K562 (cell line): ENCODE measurements at regions not wholly inside any gene's neighbourhood (a gene's known extent, or its start where the extent isn't known, plus 50 kb on each side); places are given as distances from the start of the nearest gene placed in this dataset.

Source experiments
- ATAC-seq: fragments of 200-7000 bp; cut with Tn5 transposase; 3 replicates; pipeline ENCODE4 v1.9.1; 2020; ENCODE audit warnings: moderate library complexity
- BruUV-seq: library from RNA; stranded (reverse); fragments of 400-500 nt; replicated peaks from 2 replicates; lab custom pipeline; 2021; lab: Mats Ljungman, UMichigan
- CTCF ChIA-PET: fragments of 300-600 bp; formaldehyde crosslinking; extraction: SDS; loops from one replicate; lab custom pipeline; 2021; ENCODE audit warnings: low intra/inter-chr PET ratio; lab: Yijun Ruan, JAX
- POLR2A ChIA-PET: fragments of 300-600, 350-650 bp; sonication (Branson Sonifier 250); formaldehyde crosslinking; extraction: SDS; loops from one replicate; lab custom pipeline; 2021; ENCODE audit warnings: antibody characterized with exemption, inconsistent platforms; lab: Yijun Ruan, JAX
- DNase-seq, 4 experiments: peaks; one replicate each; pipeline versions ENCODE4 v3.0.0 to v3.0.0-alpha.2; 2011 to 2018; ENCODE audit warnings: low spot score in 3 of 4, mixed read lengths in 3 of 4; ENCODE audit errors: extremely low read depth in 1 of 4
- FAIRE-seq: peaks from 2 replicates; lab custom pipeline; 2011; peaks lifted over from hg19 to GRCh38; lab: Jason Lieb, UNC
- H2AFZ ChIP-seq: 2 replicates; pipeline ENCODE4 v1.6.0; 2011; ENCODE audit warnings: low read depth, low read length, control low read depth, inconsistent platforms
- H3K27ac ChIP-seq: fragments of 200-600 bp; 3 replicates; pipeline ENCODE4 v1.8.0; 2011; ENCODE audit warnings: low read depth, mild to moderate bottlenecking, control low read depth, inconsistent platforms, low read length, moderate library complexity, mixed read lengths; ENCODE audit errors: extremely low read depth
- H3K27me3 ChIP-seq, 2 experiments: fragments of 300-600 bp in 1 of 2; 2 replicates in 1 of 2; 3 replicates in 1 of 2; pipeline versions ENCODE4 v1.6.0 to v1.8.0; 2011; ENCODE audit warnings: inconsistent platforms in 2 of 2, low read length in 2 of 2, mild to moderate bottlenecking in 1 of 2, mixed read lengths in 1 of 2, moderate library complexity in 1 of 2; ENCODE audit not compliant: control insufficient read depth in 2 of 2, insufficient read depth in 2 of 2
- H3K36me3 ChIP-seq: fragments of 300-600 bp; 3 replicates; pipeline ENCODE4 v1.8.0; 2011; ENCODE audit warnings: mild to moderate bottlenecking, low read length, inconsistent platforms; ENCODE audit not compliant: control insufficient read depth, insufficient read depth
- H3K4me1 ChIP-seq, 2 experiments: fragments of 200-600 bp in 1 of 2; replicated peaks in 1 of 2; 2 replicates in 1 of 2; 3 replicates in 1 of 2; pipeline versions ENCODE4 v1.5.1 to v1.8.0; 2011; ENCODE audit warnings: inconsistent platforms in 2 of 2, low read length in 2 of 2, mild to moderate bottlenecking in 1 of 2, mixed read lengths in 1 of 2, moderate library complexity in 1 of 2; ENCODE audit not compliant: control insufficient read depth in 2 of 2, insufficient read depth in 2 of 2
- H3K4me2 ChIP-seq: 2 replicates; pipeline ENCODE4 v1.6.1; 2011; ENCODE audit warnings: low read length, control low read depth, inconsistent platforms, mixed read lengths; ENCODE audit not compliant: insufficient read depth
- H3K4me3 ChIP-seq: fragments of 200-600 bp; sonication (generic), shearing (Covaris generic); 2 replicates; pipeline ENCODE4 v1.5.1; 2016; ENCODE audit warnings: control low read depth, inconsistent platforms
- H3K79me2 ChIP-seq: fragments of 200-600 bp; 3 replicates; pipeline ENCODE4 v1.8.0; 2011; ENCODE audit warnings: low read length, inconsistent platforms; ENCODE audit not compliant: control insufficient read depth, insufficient read depth
- H3K9ac ChIP-seq, 2 experiments: 2 replicates each; pipeline versions ENCODE4 v1.6.0 to v1.6.1; 2011; ENCODE audit warnings: low read depth in 2 of 2, low read length in 2 of 2, control low read depth in 1 of 2, inconsistent platforms in 1 of 2, mild to moderate bottlenecking in 1 of 2, mixed read lengths in 1 of 2; ENCODE audit not compliant: insufficient read depth in 1 of 2
- H3K9me1 ChIP-seq: one replicate; pipeline ENCODE4 v1.6.0; 2011; ENCODE audit warnings: inconsistent platforms, mild to moderate bottlenecking, low read length, moderate library complexity; ENCODE audit not compliant: control insufficient read depth, insufficient read depth
- H3K9me3 ChIP-seq: replicated peaks from 2 replicates; pipeline ENCODE4 v1.5.1; 2011; ENCODE audit warnings: low read depth, low read length, inconsistent platforms; ENCODE audit not compliant: control insufficient read depth, insufficient read depth
- H4K20me1 ChIP-seq: replicated peaks from 2 replicates; pipeline ENCODE4 v1.6.1; 2011; ENCODE audit warnings: low read length, inconsistent platforms, mixed read lengths; ENCODE audit not compliant: control insufficient read depth, insufficient read depth
- ELF1 ChIP-seq: fragments of 200-800 bp; sonication (Bioruptor generic); IDR thresholded peaks from 2 replicates; pipeline ENCODE4 v1.6.1; 2016; ENCODE audit warnings: missing genetic modification characterization, missing compliant biosample characterization
- HBP1 ChIP-seq: fragments of 450-650 bp; formaldehyde crosslinking; IDR thresholded peaks from 2 replicates; pipeline ENCODE4 v1.4.0; 2022; ENCODE audit warnings: missing genetic modification characterization
- HEY1 ChIP-seq: fragments of 250-450 bp; sonication (Bioruptor Pico); IDR thresholded peaks from 2 replicates; pipeline ENCODE4 v1.5.0; 2020; ENCODE audit warnings: mild to moderate bottlenecking, moderate library complexity, borderline replicate concordance
- MAFK ChIP-seq: IDR thresholded peaks from 2 replicates; pipeline ENCODE4 v1.6.1; 2011; ENCODE audit warnings: low read length, improper control_type of control experiment
- NR1H2 ChIP-seq: sonication (generic); formaldehyde crosslinking; IDR thresholded peaks from 2 replicates; pipeline ENCODE4 v1.4.0; 2020; ENCODE audit warnings: mild to moderate bottlenecking, missing genetic modification reagents
- REST ChIP-seq, 2 experiments: fragments of 450-650 bp; formaldehyde crosslinking in 1 of 2; IDR thresholded peaks; 2 replicates each; pipeline versions ENCODE4 v1.4.0 to v1.6.1; 2014 to 2020; ENCODE audit warnings: mild to moderate bottlenecking in 2 of 2, borderline replicate concordance in 1 of 2, low read depth in 1 of 2
- ZNF41 ChIP-seq: fragments of 250-450 bp; sonication (Bioruptor Pico); conservative IDR thresholded peaks from 2 replicates; pipeline ENCODE4 v1.4.0; 2020; ENCODE audit warnings: mild to moderate bottlenecking
- ZNF431 ChIP-seq: sonication (generic); formaldehyde crosslinking; IDR thresholded peaks from 2 replicates; pipeline ENCODE4 v1.8.0; 2022; ENCODE audit warnings: mild to moderate bottlenecking, missing genetic modification reagents
- ZNF699 ChIP-seq: fragments of 250-450 bp; sonication (Bioruptor Pico); IDR thresholded peaks from 2 replicates; pipeline ENCODE4 v1.8.0; 2021; ENCODE audit warnings: mild to moderate bottlenecking, moderate library complexity; ENCODE audit not compliant: insufficient replicate concordance
- WGBS: fragments of 100-300 bp; shearing (Covaris generic); methylation state at CpG from one replicate; pipeline ENCODE4 v1.1.6; 2016; ENCODE audit warnings: low coverage, mixed read lengths; ENCODE audit not compliant: insufficient coverage; ENCODE audit errors: missing lambda C conversion rate; 5-methylcytosine and 5-hydroxymethylcytosine counted together
- in situ Hi-C: fragments of 300-500 bp; cut with MboI; formaldehyde crosslinking; loops from 4 replicates; pipeline ENCODE4 v1.15.0; 2018; ENCODE audit warnings: inconsistent platforms, mixed read lengths
- intact Hi-C: fragments of 100-400 bp; cut with micrococcal nuclease; formaldehyde crosslinking; loops from 2 replicates; pipeline ENCODE4 v1.14.2; 2022

- Histone ChIP-seq H3K4me3 (no peak overlapping the region), H3K9me3 (no peaks in the 10 kb centered on the region; the same call in 1 of the 2 replicates), H3K27me3 (no peaks in the 10 kb centered on the region), H3K9me1 (no peaks in the 10 kb centered on the region), H3K27ac (no peak overlapping the region), H3K36me3 (no peaks in the 10 kb centered on the region), H3K4me2 (no peak overlapping the region), H2AFZ (no peak overlapping the region), H3K4me1 (no peaks in the 10 kb centered on the region), H3K9ac (no peak overlapping the region), H4K20me1 (no peaks in the 10 kb centered on the region), H3K79me2 (no peaks in the 10 kb centered on the region)
- no TSS peak for BruUV-seq
- intact Hi-C loops = no loop called here
- in situ Hi-C loops = loop anchor here (5.0 kb wide), 1 partner anchor 137 kb away; no protein-coding TSS in a partner anchor
- no peak for TF ChIP-seq MAFK
- TF ChIP-seq ZNF431 (CRISPR knock-in tag) = no peak
- no peak for TF ChIP-seq HBP1
- no peak for TF ChIP-seq ZNF41 (CRISPR knock-in tag)
- TF ChIP-seq ELF1 (tag) = no peak
- no peak for TF ChIP-seq NR1H2 (CRISPR knock-in tag)
- no peak for TF ChIP-seq HEY1 (CRISPR knock-in tag)
- TF ChIP-seq REST (IDR thresholded peaks at IDR 0.05; ENCODE audit: borderline replicate concordance) = no peak
- no peak for TF ChIP-seq REST (CRISPR knock-in tag; IDR thresholded peaks at IDR 0.05; ENCODE audit: low read depth)
- TF ChIP-seq ZNF699 (CRISPR knock-in tag) = no peak
- no peak for ATAC-seq
- POLR2A ChIA-PET = no interaction called here
- DNase-seq = no peak
- WGBS = 0% methylated on average over 1 of the region's 1 CpG
- CTCF ChIA-PET = no interaction called here
- FAIRE-seq = no peak
These were observed 566.6 kb downstream of the RPS29 start for GRCh38 chr14:49019467-49020115.
